CD4-positive, alpha-beta memory T cell (primary cell): ENCODE measurements at regions not wholly inside any gene's neighbourhood (a gene's known extent, or its start where the extent isn't known, plus 50 kb on each side); places are given as distances from the start of the nearest gene placed in this dataset.

Experiments
- CTCF ChIA-PET: fragments of 350-600 bp; sonication (Branson Sonifier 250); formaldehyde crosslinking; loops from one replicate; lab custom pipeline; 2021; ENCODE audit warnings: inconsistent platforms; ENCODE audit not compliant: partially characterized antibody; lab: Charles Lee
- POLR2A ChIA-PET: fragments of 350-600 bp; sonication (Branson Sonifier 250); formaldehyde crosslinking; loops from one replicate; lab custom pipeline; 2021; ENCODE audit not compliant: partially characterized antibody; lab: Charles Lee
- DNase-seq, 5 donors: peaks; one replicate each; pipeline versions ENCODE4 v3.0.0 to v3.0.0-alpha.2; 2020 to 2022; ENCODE audit warnings: mixed read lengths in 1 of 5
- H3K27ac ChIP-seq: one replicate; pipeline ENCODE4 v1.7.0; 2013; ENCODE audit warnings: low read depth, low read length
- H3K27me3 ChIP-seq: 2 replicates; pipeline ENCODE4 v1.7.0; 2013; ENCODE audit warnings: mild to moderate bottlenecking, low read length, moderate library complexity; ENCODE audit not compliant: insufficient read depth
- H3K36me3 ChIP-seq: 2 replicates; pipeline ENCODE4 v1.7.0; 2013; ENCODE audit warnings: mild to moderate bottlenecking, low read length, moderate library complexity; ENCODE audit not compliant: insufficient read depth
- H3K4me1 ChIP-seq: 2 replicates; pipeline ENCODE4 v1.7.0; 2013; ENCODE audit warnings: mild to moderate bottlenecking, low read length, moderate library complexity; ENCODE audit not compliant: insufficient read depth
- H3K4me3 ChIP-seq, 2 donors: one replicate each; pipeline ENCODE4 v1.7.0; 2013; ENCODE audit warnings: low read length in 2 of 2, mild to moderate bottlenecking in 1 of 2
- H3K9me3 ChIP-seq, 2 donors: one replicate each; pipeline ENCODE4 v1.7.0; 2013; ENCODE audit warnings: low read length in 2 of 2, control low read depth in 1 of 2; ENCODE audit not compliant: control insufficient read depth in 1 of 2
- H3K27ac Mint-ChIP-seq, 7 donors: one replicate each; pipeline ENCODE4 v1.8.0; 2020 to 2021; ENCODE audit warnings: mixed read lengths in 7 of 7, mild to moderate bottlenecking in 6 of 7, inconsistent platforms in 3 of 7, moderate library complexity in 3 of 7
- H3K27me3 Mint-ChIP-seq, 2 donors: one replicate each; pipeline ENCODE4 v1.8.0; 2020 to 2021; ENCODE audit warnings: mixed read lengths in 2 of 2
- H3K36me3 Mint-ChIP-seq, 2 donors: one replicate each; pipeline ENCODE4 v1.8.0; 2020 to 2021; ENCODE audit warnings: mixed read lengths in 2 of 2, inconsistent platforms in 1 of 2, mild to moderate bottlenecking in 1 of 2
- H3K4me1 Mint-ChIP-seq, 4 donors: one replicate each; pipeline ENCODE4 v1.8.0; 2020 to 2021; ENCODE audit warnings: mixed read lengths in 4 of 4, mild to moderate bottlenecking in 1 of 4
- H3K4me3 Mint-ChIP-seq, 8 donors: one replicate each; pipeline ENCODE4 v1.8.0; 2020 to 2021; ENCODE audit warnings: mixed read lengths in 8 of 8, mild to moderate bottlenecking in 7 of 8, moderate library complexity in 6 of 8, inconsistent platforms in 3 of 8
- H3K9me3 Mint-ChIP-seq, 8 donors: one replicate each; pipeline ENCODE4 v1.8.0; 2020 to 2021; ENCODE audit warnings: mixed read lengths in 8 of 8, mild to moderate bottlenecking in 5 of 8, inconsistent platforms in 3 of 8, moderate library complexity in 1 of 8
- intact Hi-C: fragments of 100-400 bp; cut with micrococcal nuclease; formaldehyde crosslinking; loops from one replicate; pipeline ENCODE4 v1.15.1; 2023

DNA sequence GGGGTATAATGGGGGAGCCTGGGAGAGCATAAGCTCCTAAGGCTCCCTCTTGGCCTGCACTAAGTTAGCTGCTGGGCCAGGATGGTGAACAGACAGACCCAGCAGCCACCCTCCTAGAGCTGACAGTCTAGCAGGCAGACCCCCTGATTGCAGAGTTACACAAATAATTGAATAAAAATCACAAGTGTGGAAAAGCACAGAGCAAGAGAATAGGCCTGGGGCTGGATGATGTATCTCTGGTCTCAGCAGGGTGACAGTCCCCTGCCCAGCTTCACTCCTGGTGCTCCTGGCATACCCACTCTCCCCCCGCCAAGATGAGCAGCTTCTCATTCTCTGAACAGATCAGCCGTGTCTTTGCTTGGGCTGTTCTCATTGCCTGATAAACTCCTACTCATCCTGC, 86.1 kb upstream of the STX18 start:
- CTCF ChIA-PET: interaction anchor here (0.9 kb wide), 1 partner anchor 9 kb away, joined by 4 read pairs; no protein-coding TSS in a partner anchor
- intact Hi-C loops: no loop called here
- DNase-seq: no peak
- no peaks in the 10 kb centered on the region for H3K27me3 Mint-ChIP-seq
- H3K9me3 Mint-ChIP-seq: no peaks in the 10 kb centered on the region
- Histone ChIP-seq H3K4me3 (no peak overlapping the region), H3K36me3 (no peaks in the 10 kb centered on the region), H3K9me3 (no peaks in the 10 kb centered on the region), H3K4me1 (no peaks in the 10 kb centered on the region), H3K27me3 (no peaks in the 10 kb centered on the region), H3K27ac (no peak overlapping the region)
- H3K4me3 Mint-ChIP-seq: no peak overlapping the region
- no peak overlapping the region for H3K27ac Mint-ChIP-seq
- POLR2A ChIA-PET: no interaction called here
- H3K36me3 Mint-ChIP-seq: peaks cover 2 to 10% of the 10 kb centered on the region in 2 donors
- H3K4me1 Mint-ChIP-seq: no peaks in the 10 kb centered on the region

- Histone ChIP-seq H3K4me1 (no peaks in the 10 kb centered on the region), H3K36me3 (no peaks in the 10 kb centered on the region), H3K27ac (no peak overlapping the region), H3K9me3 (no peaks in the 10 kb centered on the region), H3K4me3 (no peak overlapping the region), H3K27me3 (no peaks in the 10 kb centered on the region)
- Mint-ChIP-seq H3K27me3 (no peaks in the 10 kb centered on the region), H3K27ac (no peak overlapping the region), H3K9me3 (no peaks in the 10 kb centered on the region), H3K4me3 (no peak overlapping the region), H3K4me1 (no peaks in the 10 kb centered on the region), H3K36me3 (peaks cover 0 to 4% of the 10 kb centered on the region in 2 donors)
- ChIA-PET POLR2A (no interaction called here), CTCF (interaction anchor here (0.9 kb wide), 1 partner anchor 8 kb away, joined by 4 read pairs; no protein-coding TSS in a partner anchor)
- intact Hi-C loops: no loop called here
- DNase-seq: no peak
Measured at GRCh38 chr4:4627111-4627510, 85.3 kb upstream of the STX18 start.

- H3K36me3 Mint-ChIP-seq: peaks cover 0 to under 1% of the 10 kb centered on the region in 2 donors
- intact Hi-C loops: no loop called here
- CTCF ChIA-PET: no interaction called here
Measured at GRCh38 chr4:4625488-4625887, 83.6 kb upstream of the STX18 start.

DNA sequence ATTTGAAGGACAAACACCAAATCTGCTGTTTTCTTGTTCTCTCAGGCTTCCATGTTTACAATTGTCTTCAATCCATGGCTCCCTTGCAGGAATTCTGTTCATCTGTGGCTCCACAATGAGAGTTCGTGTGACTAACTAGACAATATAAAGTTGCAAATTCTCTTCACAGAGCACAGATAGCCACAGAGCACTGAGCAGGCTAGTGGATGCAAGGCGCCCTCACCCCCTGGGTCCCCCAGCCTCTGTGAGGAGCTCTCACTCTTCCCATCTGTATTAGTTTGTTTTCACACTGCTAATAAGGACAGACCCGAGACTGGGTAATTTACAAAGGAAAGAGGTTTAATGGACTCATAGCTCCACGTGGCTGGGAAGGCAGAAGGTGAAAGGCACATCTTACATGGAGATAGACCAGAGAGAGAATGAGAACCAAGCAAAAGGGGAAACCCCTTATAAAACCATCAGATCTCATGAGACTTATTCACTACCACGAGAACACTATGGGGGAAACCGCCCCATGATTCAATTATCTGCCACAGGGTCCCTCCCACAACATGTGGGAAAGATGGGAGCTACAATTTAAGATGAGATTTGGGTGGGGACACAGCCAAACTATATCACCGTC, 82.5 kb upstream of the STX18 start:
- H3K36me3 ChIP-seq: no peaks in the 10 kb centered on the region
- DNase-seq: no peak
- H3K4me1 ChIP-seq: no peaks in the 10 kb centered on the region
- H3K36me3 Mint-ChIP-seq: peaks cover 3 to 9% of the 10 kb centered on the region in 2 donors
- no peak overlapping the region for H3K4me3 ChIP-seq
- intact Hi-C loops: no loop called here
- no peaks in the 10 kb centered on the region for H3K4me1 Mint-ChIP-seq
- ChIA-PET CTCF (no interaction called here), POLR2A (no interaction called here)
- no peaks in the 10 kb centered on the region for H3K27me3 ChIP-seq
- H3K27ac ChIP-seq: no peak overlapping the region
- peaks cover 0 to 4% (median 0%) of the 10 kb centered on the region in 8 donors for H3K9me3 Mint-ChIP-seq
- H3K27ac Mint-ChIP-seq: no peak overlapping the region
- no peaks in the 10 kb centered on the region for H3K9me3 ChIP-seq
- no peaks in the 10 kb centered on the region for H3K27me3 Mint-ChIP-seq
- H3K4me3 Mint-ChIP-seq: peak overlapping the region in 1 of 8 donors; percentile 37

More at GRCh38 chr4:4625488-4625887, 83.6 kb upstream of the STX18 start:
- no peak overlapping the region for H3K27ac Mint-ChIP-seq
- H3K4me1 Mint-ChIP-seq: no peaks in the 10 kb centered on the region
- no peaks in the 10 kb centered on the region for H3K9me3 Mint-ChIP-seq
- no peaks in the 10 kb centered on the region for H3K4me1 ChIP-seq
- no peaks in the 10 kb centered on the region for H3K36me3 ChIP-seq
- H3K27me3 Mint-ChIP-seq: no peaks in the 10 kb centered on the region
- no peak overlapping the region for H3K4me3 Mint-ChIP-seq
- no peaks in the 10 kb centered on the region for H3K9me3 ChIP-seq
- no peaks in the 10 kb centered on the region for H3K27me3 ChIP-seq
- no peak overlapping the region for H3K4me3 ChIP-seq
- POLR2A ChIA-PET: no interaction called here
- H3K27ac ChIP-seq: no peak overlapping the region
- no peak for DNase-seq

- H3K27ac ChIP-seq: no peak overlapping the region
- Mint-ChIP-seq H3K4me3 (no peak overlapping the region), H3K27ac (no peak overlapping the region), H3K4me1 (no peaks in the 10 kb centered on the region), H3K9me3 (peaks cover 0 to 5% (median 0%) of the 10 kb centered on the region in 8 donors), H3K27me3 (no peaks in the 10 kb centered on the region), H3K36me3 (peaks cover 3 to 32% of the 10 kb centered on the region in 2 donors)
- DNase-seq: no peak
- CTCF ChIA-PET: interaction anchor here (1.4 kb wide), 1 partner anchor 8 kb away, joined by 4 read pairs; no protein-coding TSS in a partner anchor
- no peaks in the 10 kb centered on the region for H3K4me1 ChIP-seq
- POLR2A ChIA-PET: no interaction called here
- H3K4me3 ChIP-seq: no peak overlapping the region
- no peaks in the 10 kb centered on the region for H3K36me3 ChIP-seq
- no peaks in the 10 kb centered on the region for H3K27me3 ChIP-seq
- no peaks in the 10 kb centered on the region for H3K9me3 ChIP-seq
- intact Hi-C loops: no loop called here
Measured at GRCh38 chr4:4619821-4620220, 78.0 kb upstream of the STX18 start.

- POLR2A ChIA-PET: no interaction called here
- Histone ChIP-seq H3K36me3 (no peaks in the 10 kb centered on the region), H3K9me3 (no peaks in the 10 kb centered on the region), H3K4me1 (no peaks in the 10 kb centered on the region), H3K4me3 (no peak overlapping the region), H3K27ac (no peak overlapping the region), H3K27me3 (no peaks in the 10 kb centered on the region)
- Mint-ChIP-seq H3K9me3 (peaks cover 0 to 5% (median 0%) of the 10 kb centered on the region in 8 donors), H3K27me3 (no peaks in the 10 kb centered on the region), H3K36me3 (peaks cover 4 to 35% of the 10 kb centered on the region in 2 donors), H3K27ac (no peak overlapping the region), H3K4me1 (no peaks in the 10 kb centered on the region), H3K4me3 (no peak overlapping the region)
- intact Hi-C loops: no loop called here
- CTCF ChIA-PET: interaction anchor here (1.4 kb wide), 1 partner anchor 9 kb away, joined by 4 read pairs; no protein-coding TSS in a partner anchor
- DNase-seq: no peak
Measured at GRCh38 chr4:4618847-4619246, 77.0 kb upstream of the STX18 start.

GRCh38 chr4:4614925-4615678, 73.3 kb upstream of the STX18 start:
- intact Hi-C loops: no loop called here
- Histone ChIP-seq H3K27ac (no peak overlapping the region), H3K36me3 (no peaks in the 10 kb centered on the region), H3K27me3 (no peaks in the 10 kb centered on the region), H3K4me3 (no peak overlapping the region), H3K9me3 (no peaks in the 10 kb centered on the region), H3K4me1 (no peaks in the 10 kb centered on the region)
- no peaks in the 10 kb centered on the region for H3K27me3 Mint-ChIP-seq
- H3K27ac Mint-ChIP-seq: no peak overlapping the region
- H3K4me1 Mint-ChIP-seq: no peaks in the 10 kb centered on the region
- POLR2A ChIA-PET: no interaction called here
- H3K4me3 Mint-ChIP-seq: no peak overlapping the region
- peaks cover 2 to 40% of the 10 kb centered on the region in 2 donors for H3K36me3 Mint-ChIP-seq
- no peak for DNase-seq
- H3K9me3 Mint-ChIP-seq: peaks cover 0 to 4% (median 0%) of the 10 kb centered on the region in 8 donors
- CTCF ChIA-PET: no interaction called here
